H9 (cell line): ENCODE measurements at regions not wholly inside any gene's neighbourhood (a gene's known extent, or its start where the extent isn't known, plus 50 kb on each side); places are given as distances from the start of the nearest gene placed in this dataset.
A peak's percentile ranks its signal among the peaks of the same experiment; 100 is the strongest.

Experiments used
- DNase-seq: peaks from one replicate; pipeline ENCODE4 v3.0.0-alpha.2; 2017
- H2AFZ ChIP-seq: one replicate; pipeline ENCODE4 v1.6.1; 2013; ENCODE audit warnings: mild to moderate bottlenecking, low read length, control low read depth, moderate library complexity
- H2AK5ac ChIP-seq: 2 replicates; pipeline ENCODE4 v1.6.1; 2013; ENCODE audit warnings: low read length, control low read depth, mixed read lengths; ENCODE audit not compliant: insufficient read length
- H2BK120ac ChIP-seq: one replicate; pipeline ENCODE4 v1.6.1; 2013; ENCODE audit warnings: low read depth, mild to moderate bottlenecking, low read length, control low read depth, inconsistent platforms; ENCODE audit not compliant: poor library complexity, severe bottlenecking
- H2BK12ac ChIP-seq: 2 replicates; pipeline ENCODE4 v1.6.1; 2013; ENCODE audit warnings: low read length, control low read depth, mixed read lengths, low read depth; ENCODE audit not compliant: insufficient read length
- H2BK15ac ChIP-seq: 2 replicates; pipeline ENCODE4 v1.6.1; 2013; ENCODE audit warnings: low read depth, low read length, control low read depth
- H2BK20ac ChIP-seq: one replicate; pipeline ENCODE4 v1.6.1; 2013; ENCODE audit warnings: low read depth, mild to moderate bottlenecking, low read length, control low read depth, inconsistent platforms; ENCODE audit not compliant: poor library complexity, severe bottlenecking
- H2BK5ac ChIP-seq: 2 replicates; pipeline ENCODE4 v1.6.1; 2013; ENCODE audit warnings: low read length, control low read depth, mixed read lengths; ENCODE audit not compliant: insufficient read length
- H3K14ac ChIP-seq: 2 replicates; pipeline ENCODE4 v1.6.1; 2013; ENCODE audit warnings: low read length, control low read depth; ENCODE audit not compliant: insufficient read depth
- H3K18ac ChIP-seq: 2 replicates; pipeline ENCODE4 v1.6.1; 2013; ENCODE audit warnings: low read depth, mild to moderate bottlenecking, mixed read lengths, low read length, control low read depth; ENCODE audit not compliant: insufficient read length
- H3K23ac ChIP-seq: 2 replicates; pipeline ENCODE4 v1.6.1; 2013; ENCODE audit warnings: low read length, control low read depth, mixed read lengths, low read depth; ENCODE audit not compliant: insufficient read length
- H3K23me2 ChIP-seq: 2 replicates; pipeline ENCODE4 v1.6.1; 2013; ENCODE audit warnings: low read depth, mild to moderate bottlenecking, mixed read lengths, low read length, control low read depth; ENCODE audit not compliant: insufficient read length, poor library complexity, severe bottlenecking
- H3K27ac ChIP-seq: 2 replicates; pipeline ENCODE4 v1.5.1; 2013; ENCODE audit warnings: low read length, control low read depth, mixed read lengths, low read depth; ENCODE audit not compliant: insufficient read length
- H3K27me3 ChIP-seq: 2 replicates; pipeline ENCODE4 v1.6.1; 2013; ENCODE audit warnings: low read length, control low read depth, inconsistent platforms; ENCODE audit not compliant: insufficient read depth
- H3K4ac ChIP-seq: 2 replicates; pipeline ENCODE4 v1.6.1; 2013; ENCODE audit warnings: low read depth, mild to moderate bottlenecking, control low read depth, inconsistent platforms, low read length, moderate library complexity
- H3K4me1 ChIP-seq: 2 replicates; pipeline ENCODE4 v1.6.1; 2013; ENCODE audit warnings: low read length, control low read depth, inconsistent platforms; ENCODE audit not compliant: insufficient read depth
- H3K4me2 ChIP-seq: 2 replicates; pipeline ENCODE4 v1.6.1; 2013; ENCODE audit warnings: low read length, control low read depth, mixed read lengths; ENCODE audit not compliant: insufficient read length, insufficient read depth
- H3K56ac ChIP-seq: 2 replicates; pipeline ENCODE4 v1.6.1; 2013; ENCODE audit warnings: low read depth, mild to moderate bottlenecking, mixed read lengths, low read length, control low read depth; ENCODE audit not compliant: insufficient read length
- H3K79me1 ChIP-seq: 2 replicates; pipeline ENCODE4 v1.6.1; 2013; ENCODE audit warnings: low read depth, mild to moderate bottlenecking, moderate library complexity, low read length, control low read depth, inconsistent platforms; ENCODE audit not compliant: insufficient read depth, poor library complexity, severe bottlenecking
- H3K79me2 ChIP-seq: 2 replicates; pipeline ENCODE4 v1.6.1; 2013; ENCODE audit warnings: low read length, control low read depth, inconsistent platforms; ENCODE audit not compliant: insufficient read depth
- H3K9ac ChIP-seq: 2 replicates; pipeline ENCODE4 v1.6.1; 2013; ENCODE audit warnings: low read length, control low read depth, mixed read lengths; ENCODE audit not compliant: insufficient read length; ENCODE audit errors: extremely low read depth
- H3K9me3 ChIP-seq: one replicate; pipeline ENCODE4 v1.6.1; 2013; ENCODE audit warnings: low read depth, low read length, inconsistent platforms; ENCODE audit not compliant: control insufficient read depth
- H3T11ph ChIP-seq: one replicate; pipeline ENCODE4 v1.6.1; 2013; ENCODE audit warnings: mild to moderate bottlenecking, low read length, control low read depth, inconsistent platforms
- H4K20me1 ChIP-seq: one replicate; pipeline ENCODE4 v1.6.1; 2013; ENCODE audit not compliant: control insufficient read depth, insufficient read length, insufficient read depth
- H4K5ac ChIP-seq: 2 replicates; pipeline ENCODE4 v1.6.1; 2013; ENCODE audit warnings: low read depth, mild to moderate bottlenecking, mixed read lengths, low read length, control low read depth; ENCODE audit not compliant: insufficient read length
- H4K8ac ChIP-seq: replicated peaks from 2 replicates; pipeline ENCODE4 v1.6.1; 2013; ENCODE audit warnings: low read length, control low read depth, mixed read lengths, low read depth; ENCODE audit not compliant: insufficient read length
- H4K91ac ChIP-seq: 2 replicates; pipeline ENCODE4 v1.6.1; 2013; ENCODE audit warnings: low read depth, mild to moderate bottlenecking, moderate library complexity, mixed read lengths, low read length, control low read depth; ENCODE audit not compliant: insufficient read length
- H3K27ac Mint-ChIP-seq, 3 experiments: 2 replicates in 2 of 3; 3 replicates in 1 of 3; pipeline ENCODE4 v1.8.0; 2020 to 2021; ENCODE audit warnings: mixed read lengths in 3 of 3, mild to moderate bottlenecking in 1 of 3, moderate library complexity in 1 of 3
- H3K27me3 Mint-ChIP-seq: 2 replicates; pipeline ENCODE4 v1.8.0; 2021; ENCODE audit warnings: low read depth, mild to moderate bottlenecking, moderate library complexity, mixed read lengths
- H3K36me3 Mint-ChIP-seq, 3 experiments: 2 replicates in 2 of 3; 3 replicates in 1 of 3; pipeline ENCODE4 v1.8.0; 2020 to 2021; ENCODE audit warnings: low read depth in 3 of 3, mixed read lengths in 3 of 3; ENCODE audit not compliant: insufficient read depth in 1 of 3
- H3K4me1 Mint-ChIP-seq, 2 experiments: 2 replicates each; pipeline ENCODE4 v1.8.0; 2020; ENCODE audit warnings: mixed read lengths in 2 of 2
- H3K4me3 Mint-ChIP-seq, 2 experiments: 2 replicates in 1 of 2; 3 replicates in 1 of 2; pipeline ENCODE4 v1.8.0; 2020 to 2021; ENCODE audit warnings: mild to moderate bottlenecking in 2 of 2, mixed read lengths in 2 of 2, moderate library complexity in 1 of 2
- H3K9me3 Mint-ChIP-seq, 2 experiments: 2 replicates in 1 of 2; 3 replicates in 1 of 2; pipeline ENCODE4 v1.8.0; 2020; ENCODE audit warnings: mild to moderate bottlenecking in 2 of 2, mixed read lengths in 2 of 2, moderate library complexity in 1 of 2
- WGBS: extraction: QIAGEN DNeasy Blood & Tissue Kit; methylation state at CpG from one replicate; pipeline ENCODE4 v1.1.7; 2013; ENCODE audit warnings: missing lambda C conversion rate, low lambda C conversion rate, mixed read lengths; ENCODE audit not compliant: insufficient read length; ENCODE audit errors: extremely low coverage; 5-methylcytosine and 5-hydroxymethylcytosine counted together
- TF ChIP-seq, protein P1 (sequence below): fragments of 200-600 bp; sonication (generic); conservative IDR thresholded peaks from 3 replicates; pipeline ENCODE4 v1.8.0; 2021; ENCODE audit warnings: antibody characterized with exemption, mild to moderate bottlenecking

DNA sequence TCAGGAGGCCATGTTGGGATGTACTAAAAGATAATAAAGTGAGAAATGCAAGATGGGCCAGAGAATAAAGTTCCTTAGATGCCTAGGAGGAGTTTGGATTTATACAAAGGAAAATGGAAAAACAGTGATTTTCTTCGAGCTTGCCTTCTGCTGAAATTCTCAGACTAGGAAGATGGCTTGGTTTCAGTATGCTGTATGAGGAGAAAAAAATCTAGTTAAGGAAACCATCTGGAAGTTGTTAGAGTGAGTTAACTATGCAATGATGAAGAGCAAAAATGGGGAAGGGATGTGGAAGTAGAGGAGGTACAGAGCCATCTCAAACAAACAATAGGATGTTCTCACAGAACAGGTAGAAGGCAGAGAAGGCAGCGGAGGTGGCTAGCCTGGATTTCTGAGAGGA lies 162.9 kb upstream of the FTMT start:
- no peak overlapping the region for H4K8ac ChIP-seq
- Mint-ChIP-seq H3K4me3 (no peak overlapping the region), H3K27me3 (no peaks in the 10 kb centered on the region), H3K9me3 (no peaks in the 10 kb centered on the region), H3K27ac (peak overlapping the region in 1 of 3 experiments; percentile 1; a peak in 2 of 7 replicates), H3K36me3 (no peaks in the 10 kb centered on the region; a peak in 1 of 7 replicates), H3K4me1 (peaks cover 27 to 29% of the 10 kb centered on the region in 2 experiments)
- no peak overlapping the region for H3T11ph ChIP-seq
- H3K23ac ChIP-seq: no peak overlapping the region
- DNase-seq: no peak
- no peak overlapping the region for H2BK5ac ChIP-seq
- no peak overlapping the region for H3K56ac ChIP-seq
- H2AK5ac ChIP-seq: no peak overlapping the region
- WGBS: no CpG with 5 or more reads among the region's 2 CpGs
- H3K79me1 ChIP-seq: no peaks in the 10 kb centered on the region
- H3K23me2 ChIP-seq: no peaks in the 10 kb centered on the region
- no peak overlapping the region for H3K4ac ChIP-seq
- H4K5ac ChIP-seq: no peak overlapping the region
- no peak overlapping the region for H3K18ac ChIP-seq
- no peak overlapping the region for H2BK120ac ChIP-seq
- no peak overlapping the region for H4K91ac ChIP-seq
- TF ChIP-seq, protein P1, sequence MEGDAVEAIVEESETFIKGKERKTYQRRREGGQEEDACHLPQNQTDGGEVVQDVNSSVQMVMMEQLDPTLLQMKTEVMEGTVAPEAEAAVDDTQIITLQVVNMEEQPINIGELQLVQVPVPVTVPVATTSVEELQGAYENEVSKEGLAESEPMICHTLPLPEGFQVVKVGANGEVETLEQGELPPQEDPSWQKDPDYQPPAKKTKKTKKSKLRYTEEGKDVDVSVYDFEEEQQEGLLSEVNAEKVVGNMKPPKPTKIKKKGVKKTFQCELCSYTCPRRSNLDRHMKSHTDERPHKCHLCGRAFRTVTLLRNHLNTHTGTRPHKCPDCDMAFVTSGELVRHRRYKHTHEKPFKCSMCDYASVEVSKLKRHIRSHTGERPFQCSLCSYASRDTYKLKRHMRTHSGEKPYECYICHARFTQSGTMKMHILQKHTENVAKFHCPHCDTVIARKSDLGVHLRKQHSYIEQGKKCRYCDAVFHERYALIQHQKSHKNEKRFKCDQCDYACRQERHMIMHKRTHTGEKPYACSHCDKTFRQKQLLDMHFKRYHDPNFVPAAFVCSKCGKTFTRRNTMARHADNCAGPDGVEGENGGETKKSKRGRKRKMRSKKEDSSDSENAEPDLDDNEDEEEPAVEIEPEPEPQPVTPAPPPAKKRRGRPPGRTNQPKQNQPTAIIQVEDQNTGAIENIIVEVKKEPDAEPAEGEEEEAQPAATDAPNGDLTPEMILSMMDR: no peak
- H3K27ac ChIP-seq: no peak overlapping the region
- no peak overlapping the region for H3K4me2 ChIP-seq
- no peak overlapping the region for H2BK15ac ChIP-seq
- no peak overlapping the region for H2BK12ac ChIP-seq
- no peak overlapping the region for H3K14ac ChIP-seq
- H3K9me3 ChIP-seq: no peaks in the 10 kb centered on the region
- H3K4me1 ChIP-seq: no peaks in the 10 kb centered on the region; the same call in 1 of the 2 replicates
- no peaks in the 10 kb centered on the region for H3K79me2 ChIP-seq
- H3K27me3 ChIP-seq: no peaks in the 10 kb centered on the region
- no peaks in the 10 kb centered on the region for H4K20me1 ChIP-seq
- H3K9ac ChIP-seq: no peak overlapping the region
- H2AFZ ChIP-seq: no peak overlapping the region
- H2BK20ac ChIP-seq: no peak overlapping the region
